NCI-H345 (cell line): ENCODE measurements at regions not wholly inside any gene's neighbourhood (a gene's known extent, or its start where the extent isn't known, plus 50 kb on each side); places are given as distances from the start of the nearest gene placed in this dataset.

Experiments used
- DNase-seq: peaks from one replicate; lab custom pipeline; 2025; lab: John Stamatoyannopoulos, UW

DNA sequence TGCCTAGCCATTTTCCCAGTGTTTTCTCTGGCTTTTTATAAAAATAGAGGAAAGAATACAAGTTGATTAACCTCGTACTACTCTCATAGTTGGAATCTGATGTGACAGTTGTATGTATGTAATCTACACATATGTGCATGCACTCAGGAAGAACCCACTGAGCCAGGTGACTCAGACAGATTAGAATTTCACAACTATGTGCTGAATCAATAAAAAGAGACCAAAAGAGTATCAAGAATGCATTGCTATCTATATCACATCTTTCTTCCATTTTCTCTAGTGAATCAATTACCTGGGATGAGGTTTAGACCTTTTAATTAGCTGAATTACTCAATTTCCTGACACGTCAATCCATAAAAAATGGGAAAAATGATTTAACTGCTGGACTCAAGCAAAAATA, 319.3 kb upstream of the ATP10A start:
- no peak for DNase-seq

DNA sequence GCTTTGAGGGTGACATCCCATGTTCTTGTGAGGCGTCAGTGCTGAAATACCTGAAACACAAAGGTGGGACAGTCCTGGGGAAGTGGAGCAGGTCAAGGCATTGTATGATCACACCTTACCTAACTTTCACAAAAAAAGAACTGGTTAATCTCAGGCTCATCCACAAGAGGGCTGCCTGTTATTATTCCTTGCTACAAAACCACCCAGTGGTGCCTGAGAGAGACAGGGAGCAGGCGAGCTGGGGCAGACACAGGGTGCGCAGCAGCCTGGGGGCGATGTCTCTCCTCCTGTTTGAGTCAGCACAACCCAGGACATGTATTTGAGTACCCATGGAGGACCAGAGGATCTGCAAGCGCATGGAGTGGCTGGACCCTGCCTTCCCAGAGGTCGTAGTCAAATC, 316.8 kb upstream of the ATP10A start:
- no peak for DNase-seq

DNA sequence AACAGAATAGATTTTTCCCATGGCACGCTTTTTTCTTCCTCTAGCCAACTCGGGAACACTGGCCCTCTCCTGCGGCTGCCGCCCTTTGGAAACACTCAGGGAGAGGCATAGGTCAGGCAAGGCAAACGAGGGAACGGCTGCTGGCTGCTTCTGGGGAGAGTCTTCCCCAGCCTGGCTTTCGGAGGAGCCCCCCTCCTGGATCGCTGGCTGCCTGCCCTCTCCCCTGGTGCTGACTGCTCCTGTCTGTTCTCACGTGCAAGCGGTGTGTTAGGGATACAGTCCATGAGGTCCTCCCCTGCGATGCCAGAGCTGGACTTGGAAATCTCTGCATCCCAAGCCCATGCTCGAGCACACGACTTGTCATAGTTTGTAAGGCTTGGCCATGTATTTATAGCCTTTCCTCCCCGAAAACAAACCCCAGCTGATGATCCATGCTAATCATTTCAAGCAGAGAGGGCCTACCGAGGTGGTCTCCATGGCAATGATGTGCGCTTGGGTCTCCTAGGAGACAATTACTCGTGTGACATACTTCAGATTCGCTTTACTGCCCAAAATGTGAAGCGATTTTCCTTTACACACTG, 315.6 kb upstream of the ATP10A start:
- no peak for DNase-seq

DNA sequence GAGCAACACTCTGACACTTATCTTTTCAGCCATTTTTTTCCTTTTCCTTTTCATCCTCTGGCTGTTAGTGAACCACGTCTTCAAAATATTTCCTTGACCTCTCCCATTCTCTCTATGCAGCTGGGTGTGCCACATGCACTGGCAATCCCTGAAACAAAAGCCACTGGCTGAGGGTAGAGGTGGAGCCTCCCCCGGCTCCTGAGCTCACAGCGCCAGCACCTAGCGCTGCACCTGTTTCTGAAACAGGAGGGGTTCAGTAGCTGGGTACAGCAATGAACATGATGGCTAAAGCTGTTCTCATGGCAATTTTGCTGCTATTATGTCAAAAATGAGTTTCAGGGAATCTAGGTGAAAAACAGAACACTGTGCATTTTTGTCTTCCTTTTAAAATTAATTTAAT, 314.7 kb upstream of the ATP10A start:
- no peak for DNase-seq

DNA sequence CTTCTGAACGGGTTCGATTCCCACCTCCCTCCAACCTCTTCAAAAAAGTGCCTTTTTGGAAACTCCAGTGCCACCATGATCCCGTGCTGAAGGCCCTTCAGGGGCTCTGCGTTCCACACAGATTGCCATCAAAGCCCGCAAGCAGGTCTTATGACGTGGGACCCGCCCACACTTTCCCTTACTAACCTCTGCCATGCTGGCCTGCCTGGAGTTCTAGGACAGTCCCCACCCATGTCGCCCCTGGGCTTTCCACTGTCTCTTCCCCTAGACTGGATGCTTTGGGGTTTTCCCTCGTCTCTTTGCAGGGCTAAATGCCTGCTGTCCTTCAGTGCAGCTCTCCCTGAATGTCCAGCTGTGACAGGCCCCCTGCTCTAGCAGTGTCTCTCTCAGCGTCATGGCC, 313.7 kb upstream of the ATP10A start:
- no peak for DNase-seq

DNA sequence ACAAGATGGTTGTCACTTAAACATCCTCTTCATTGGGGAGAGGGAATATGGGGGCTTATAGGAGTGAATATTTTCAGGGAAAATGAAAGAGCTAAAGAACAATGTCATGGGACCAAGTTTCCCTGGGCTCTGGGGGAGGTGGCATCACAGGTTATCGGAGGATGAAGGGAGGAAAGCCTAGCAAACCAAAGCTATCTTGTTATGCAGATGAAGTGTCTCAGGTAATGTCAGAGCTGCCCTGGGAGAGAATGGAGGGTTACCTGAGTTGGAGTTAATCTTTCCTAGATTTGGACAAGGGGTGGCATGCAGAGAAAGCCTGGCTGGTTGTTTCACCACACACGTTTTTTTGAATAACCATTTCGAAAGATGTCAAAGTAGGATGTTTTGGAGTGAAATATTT, 308.1 kb upstream of the ATP10A start:
- DNase-seq, result no peak

DNA sequence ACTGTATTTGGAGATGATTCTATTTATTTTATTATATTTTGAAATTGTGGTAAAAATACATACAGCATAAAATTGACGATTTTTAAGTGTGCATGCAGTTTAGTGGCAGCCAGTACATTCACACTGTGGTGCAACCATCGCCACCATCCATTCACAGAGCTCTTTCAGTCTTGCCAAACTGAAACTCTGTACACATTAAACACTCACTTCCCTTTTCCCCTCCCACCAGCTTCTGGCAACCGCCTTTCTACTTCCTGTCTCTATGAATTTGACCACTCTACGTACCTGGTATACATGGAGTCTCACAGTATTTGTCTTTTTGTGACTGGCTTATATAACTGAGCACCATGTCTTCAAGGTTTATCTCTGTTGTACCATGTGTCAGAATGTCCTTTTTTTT, 303.3 kb upstream of the ATP10A start:
- no peak for DNase-seq

DNA sequence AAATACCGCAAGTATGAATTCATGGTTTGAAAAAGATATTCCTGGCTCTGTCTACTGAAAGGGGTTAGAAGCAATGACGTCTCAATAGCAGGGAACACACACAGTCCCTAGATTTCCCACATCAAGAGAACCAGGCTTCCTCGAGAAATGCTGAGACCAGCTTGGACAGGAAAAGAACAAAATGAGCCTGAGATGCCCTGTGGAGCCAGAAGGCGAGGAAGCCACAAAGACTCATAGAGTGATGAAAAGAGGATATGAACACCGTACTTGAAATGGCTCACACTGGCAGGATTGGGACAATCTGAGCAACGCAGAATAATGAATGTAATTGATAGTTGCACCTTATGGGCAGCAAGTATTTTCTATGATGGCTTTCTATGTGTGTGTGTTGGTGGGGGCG, 302.4 kb upstream of the ATP10A start:
- DNase-seq, result no peak

DNA sequence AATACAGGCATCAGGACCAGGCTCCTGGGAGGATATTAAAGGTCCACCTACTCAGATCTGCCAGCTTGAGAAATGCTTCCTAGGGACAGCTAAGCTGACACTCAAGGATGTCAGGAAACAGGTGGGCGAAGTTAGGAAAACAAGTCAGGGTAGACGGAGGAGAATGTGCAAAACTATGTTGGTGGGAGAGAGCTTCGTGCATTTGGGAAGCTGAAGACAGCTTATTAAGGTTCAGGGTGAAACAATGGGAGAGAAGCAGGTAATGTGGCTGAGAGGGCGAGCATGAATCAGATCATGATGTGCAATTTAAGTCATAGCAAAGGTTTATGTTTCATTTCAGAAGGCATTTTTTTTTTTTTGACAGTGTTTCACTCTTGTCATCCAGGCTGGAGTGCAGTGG, 297.2 kb upstream of the ATP10A start:
- DNase-seq, result no peak

DNA sequence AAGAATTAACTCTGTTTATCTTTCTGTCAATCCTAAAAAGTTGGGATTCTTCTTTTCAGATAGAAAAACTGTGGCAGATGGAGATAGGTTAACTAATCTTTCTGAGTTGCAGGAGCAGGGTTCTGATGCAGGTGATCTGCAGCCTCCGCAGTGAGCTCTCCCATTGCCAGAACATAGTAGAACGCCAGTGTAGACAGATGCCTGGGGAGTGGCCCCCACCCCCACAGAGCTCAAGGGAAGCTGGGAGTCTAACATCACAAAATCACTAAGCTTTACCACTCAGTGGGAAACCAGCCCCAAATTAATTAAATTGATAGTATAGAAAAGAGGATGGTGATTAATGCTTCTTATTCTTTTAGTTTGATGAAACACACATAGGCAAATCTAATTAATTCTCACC, 295.0 kb upstream of the ATP10A start:
- DNase-seq, result no peak

DNA sequence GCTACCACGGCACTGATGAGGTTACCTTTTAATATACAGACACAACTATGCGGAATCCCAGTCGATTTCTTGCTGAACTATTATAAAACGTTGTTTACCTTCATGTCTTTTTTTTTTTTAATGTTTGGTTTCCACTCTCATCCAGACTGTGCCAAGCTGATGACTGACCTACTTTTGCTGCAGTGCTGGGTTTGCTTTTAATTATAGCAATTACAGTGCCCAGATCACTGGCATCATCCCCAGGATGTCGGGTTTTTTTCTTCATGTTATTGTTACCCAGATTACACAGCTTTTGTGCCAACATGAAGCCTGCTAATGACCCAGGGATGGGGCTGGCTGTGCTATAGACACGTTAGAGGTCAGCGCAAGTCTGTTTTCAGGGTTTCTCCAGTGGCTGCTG, 294.0 kb upstream of the ATP10A start:
- no peak for DNase-seq

DNA sequence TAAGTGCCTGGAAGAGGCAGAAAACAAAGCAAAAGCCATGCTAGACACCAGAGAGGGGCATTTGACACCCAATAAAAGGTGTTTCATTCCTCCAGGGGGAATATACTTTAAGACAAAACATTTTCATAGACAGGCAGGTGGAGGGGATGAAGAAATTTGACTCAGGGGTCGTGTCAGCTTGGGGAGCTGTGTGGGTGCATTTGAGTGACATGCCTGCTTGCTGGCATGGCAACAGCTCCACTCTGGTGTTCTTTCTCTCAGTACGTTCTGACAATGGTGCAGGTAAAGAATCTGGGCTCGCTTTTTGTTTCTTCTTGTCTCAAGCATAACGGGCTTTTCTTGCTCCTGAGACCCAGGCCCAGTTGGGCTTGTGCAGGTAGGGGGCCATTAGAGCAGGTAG, 292.9 kb upstream of the ATP10A start:
- DNase-seq, result no peak

DNA sequence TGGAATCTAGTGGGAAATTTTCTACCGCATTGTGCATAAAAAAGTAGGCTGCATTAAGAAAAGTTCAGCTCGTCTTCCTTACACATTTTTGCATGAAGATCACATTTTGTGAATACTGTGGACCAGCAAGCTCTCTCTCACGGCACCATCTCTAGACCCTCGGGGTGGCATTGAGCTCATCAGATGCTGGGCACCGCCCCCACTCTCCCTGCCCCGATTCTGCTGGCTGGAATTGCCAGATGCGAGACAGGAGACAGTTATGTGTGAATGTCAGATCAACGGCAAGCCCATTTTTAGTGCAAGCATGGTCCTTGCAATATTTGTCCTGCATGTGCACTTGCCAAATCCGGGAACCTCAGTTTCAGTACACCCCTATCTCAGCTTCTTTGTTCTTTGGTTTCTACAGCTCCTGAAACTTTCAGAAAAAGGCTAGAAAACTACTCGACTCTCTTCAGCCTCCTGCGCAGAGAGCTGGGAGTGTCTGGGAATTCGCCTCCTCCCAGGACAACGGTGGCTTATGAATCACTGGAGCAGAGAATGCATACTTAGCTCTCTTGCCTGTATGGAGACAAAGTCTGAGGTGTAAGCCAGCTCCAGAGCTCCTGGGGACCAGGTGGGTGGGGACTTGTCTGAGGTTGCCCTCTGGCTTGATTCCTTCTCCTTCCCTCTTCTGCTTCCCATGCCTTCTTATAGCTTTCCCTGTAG, 285.2 kb upstream of the ATP10A start:
- no peak for DNase-seq

DNA sequence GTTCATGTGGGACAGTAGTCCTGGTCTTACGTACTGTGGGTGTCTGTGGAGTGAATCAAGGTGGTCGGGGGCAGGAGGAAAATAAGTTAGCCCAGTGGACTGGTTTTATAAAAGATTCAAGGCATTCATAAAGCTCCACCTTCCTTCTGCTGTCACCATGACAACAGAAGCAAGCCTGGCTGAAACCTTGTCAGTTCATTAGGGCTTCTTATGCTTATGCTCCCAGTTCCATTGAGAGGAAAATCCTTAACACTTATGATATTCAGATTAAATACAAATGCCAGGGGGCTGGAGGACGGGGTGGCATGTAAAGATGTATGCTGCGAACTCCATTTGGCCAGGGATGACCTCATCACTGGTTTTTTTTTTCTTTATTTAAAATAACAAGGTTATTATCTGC, 283.1 kb upstream of the ATP10A start:
- no peak for DNase-seq

DNA sequence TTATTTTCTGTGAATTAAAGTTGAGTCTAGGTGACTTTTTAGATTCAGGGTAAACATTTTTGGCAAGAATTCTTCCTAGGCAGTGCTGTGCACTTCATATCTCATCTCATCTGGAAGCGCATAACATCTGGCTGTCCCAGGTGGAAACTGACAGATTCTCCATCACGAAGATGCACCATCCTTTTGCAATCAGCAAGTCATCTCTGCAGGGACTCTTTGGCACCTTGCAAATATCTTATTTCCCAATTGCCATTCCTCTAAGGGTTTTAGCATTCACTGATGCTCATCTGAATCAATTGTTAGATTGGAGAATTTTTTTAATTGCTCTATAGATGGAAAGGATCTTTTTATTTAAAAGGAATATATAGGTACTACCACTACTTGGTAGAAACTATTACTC, 282.7 kb upstream of the ATP10A start:
- DNase-seq, result no peak

DNA sequence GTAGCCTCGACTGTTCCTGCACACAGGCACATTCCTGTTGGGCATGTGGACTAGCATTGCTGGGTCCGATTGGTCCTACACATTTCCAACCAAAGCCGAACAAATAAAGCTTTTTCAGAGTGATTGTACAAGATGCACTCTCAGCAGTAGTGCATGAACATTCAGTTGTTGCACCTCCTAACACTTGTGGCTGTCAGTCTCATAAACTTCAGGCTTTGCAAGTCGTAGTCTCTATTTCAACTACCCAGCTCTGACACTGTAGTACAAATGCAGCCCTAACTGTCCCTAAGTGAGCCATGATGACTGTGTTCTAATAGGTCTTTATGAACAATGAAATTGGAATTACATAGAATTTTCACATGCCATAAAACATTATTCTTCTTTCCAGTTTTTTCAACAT, 281.7 kb upstream of the ATP10A start:
- no peak for DNase-seq

DNA sequence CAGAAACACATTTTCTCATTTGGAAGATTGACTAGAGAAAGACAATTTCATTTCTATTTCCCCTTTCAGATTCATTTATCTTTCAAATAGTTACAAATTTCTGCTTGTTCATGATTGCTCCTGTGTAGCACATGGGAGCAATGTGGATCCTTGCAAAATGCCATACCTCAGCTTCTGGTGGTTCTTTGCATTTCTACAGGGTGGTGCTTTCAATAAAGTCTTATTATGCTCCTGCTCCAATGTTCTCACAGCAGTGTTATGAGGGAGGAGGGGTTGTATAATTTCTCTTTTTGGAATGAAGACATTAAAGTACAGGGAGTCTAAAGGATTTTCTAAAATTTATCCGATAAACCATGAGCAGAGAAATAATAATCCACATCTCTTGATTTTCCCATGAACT, 280.1 kb upstream of the ATP10A start:
- no peak for DNase-seq

DNA sequence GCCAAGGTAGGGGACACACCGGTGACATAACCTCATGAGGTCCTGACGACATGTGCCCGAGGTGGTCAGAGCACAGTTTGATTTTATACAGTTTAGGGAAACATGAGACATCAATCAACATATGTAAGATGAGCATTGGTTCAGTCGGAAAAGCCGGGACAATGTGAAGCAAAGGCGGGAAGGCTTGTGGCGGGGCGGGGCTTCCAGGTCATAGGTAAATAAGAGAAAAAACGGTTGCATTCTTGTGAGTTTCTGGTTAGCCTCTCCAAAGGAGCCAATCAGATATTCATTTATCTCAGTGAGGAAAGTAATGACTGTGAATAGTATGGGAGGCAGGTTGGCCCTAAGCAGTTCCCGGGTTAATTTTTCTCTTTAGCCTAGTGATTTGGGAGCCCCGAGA, 271.7 kb upstream of the ATP10A start:
- no peak for DNase-seq

DNA sequence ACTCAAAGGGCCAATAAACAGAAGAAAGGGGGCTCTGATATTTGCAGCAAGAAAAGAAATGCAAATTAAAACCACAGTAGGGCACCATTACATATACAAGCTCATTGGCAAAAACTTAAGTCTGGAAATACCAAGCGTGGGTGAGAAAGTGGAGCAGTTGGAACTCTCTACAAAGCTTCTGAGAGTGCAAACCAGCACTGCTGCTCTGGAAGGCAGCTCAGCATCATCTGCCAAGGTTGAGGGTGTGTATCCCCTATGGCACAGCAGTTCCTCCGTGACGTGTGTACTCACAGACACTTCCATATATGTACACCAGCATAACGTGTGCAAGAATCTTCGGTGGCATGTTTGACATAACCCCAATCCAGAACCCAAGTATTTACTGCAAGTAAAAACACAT, 271.0 kb upstream of the ATP10A start:
- no peak for DNase-seq

DNA sequence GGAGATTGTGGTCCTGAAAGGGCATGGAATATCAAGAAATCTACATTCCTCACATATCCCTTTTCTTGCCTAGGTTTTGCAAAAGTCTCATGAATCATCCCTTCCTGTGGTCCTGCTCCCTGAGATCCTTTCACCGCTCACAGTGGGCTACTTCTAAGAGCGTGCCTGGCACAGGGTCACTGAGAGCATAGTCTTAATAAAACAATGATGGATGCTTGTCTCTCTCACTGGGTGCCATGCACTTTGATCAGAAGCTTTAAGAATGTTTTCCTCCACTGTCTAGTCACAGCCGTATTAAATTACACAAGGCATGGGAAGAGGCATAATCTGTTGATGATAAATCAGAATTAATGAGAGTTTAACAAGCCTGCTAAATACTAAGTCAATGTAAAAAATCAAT, 269.7 kb upstream of the ATP10A start:
- no peak for DNase-seq

DNA sequence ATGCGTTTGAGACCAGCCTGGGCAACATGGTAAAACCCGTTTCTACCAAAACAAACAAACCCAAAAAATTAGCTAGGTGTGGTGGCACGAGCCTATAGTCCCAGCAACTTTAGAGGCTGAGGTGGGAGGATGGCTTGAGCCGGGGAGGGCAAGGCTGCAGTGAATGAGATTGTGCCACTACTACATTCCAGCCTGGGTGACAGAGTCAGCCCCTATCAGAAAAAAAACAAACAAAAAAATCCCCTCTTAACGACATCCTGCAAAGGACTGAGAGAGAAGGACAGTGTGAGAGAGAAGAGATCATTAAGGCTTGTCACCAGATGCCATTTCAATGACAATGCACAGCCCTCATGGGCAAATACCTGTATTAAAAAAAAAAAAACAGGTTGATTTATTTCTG, 266.7 kb upstream of the ATP10A start:
- no peak for DNase-seq

DNA sequence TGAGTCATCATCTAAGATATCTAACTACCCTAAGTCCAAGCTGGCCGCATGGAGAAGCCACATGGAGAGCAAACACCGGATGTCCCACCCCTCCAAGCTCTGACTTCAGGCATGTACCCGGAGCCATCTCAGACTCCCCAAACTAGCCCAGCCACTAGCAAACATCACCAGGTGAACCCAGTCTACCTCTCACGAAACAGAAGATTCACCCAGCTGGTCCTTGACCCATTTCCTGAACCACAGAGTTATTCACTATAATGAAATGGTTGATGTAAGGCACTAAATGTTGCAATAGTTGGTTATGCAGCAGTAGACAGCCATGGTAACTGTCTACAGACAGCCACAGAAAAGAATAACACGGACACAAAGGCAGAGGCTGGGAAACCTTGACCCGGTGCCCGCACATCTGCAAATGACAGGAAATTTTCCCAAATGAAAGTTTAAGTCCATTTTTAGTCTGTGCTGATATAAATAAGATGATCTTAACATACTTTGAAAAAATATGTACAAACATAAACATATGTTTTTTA, 265.5 kb upstream of the ATP10A start:
- no peak for DNase-seq

DNA sequence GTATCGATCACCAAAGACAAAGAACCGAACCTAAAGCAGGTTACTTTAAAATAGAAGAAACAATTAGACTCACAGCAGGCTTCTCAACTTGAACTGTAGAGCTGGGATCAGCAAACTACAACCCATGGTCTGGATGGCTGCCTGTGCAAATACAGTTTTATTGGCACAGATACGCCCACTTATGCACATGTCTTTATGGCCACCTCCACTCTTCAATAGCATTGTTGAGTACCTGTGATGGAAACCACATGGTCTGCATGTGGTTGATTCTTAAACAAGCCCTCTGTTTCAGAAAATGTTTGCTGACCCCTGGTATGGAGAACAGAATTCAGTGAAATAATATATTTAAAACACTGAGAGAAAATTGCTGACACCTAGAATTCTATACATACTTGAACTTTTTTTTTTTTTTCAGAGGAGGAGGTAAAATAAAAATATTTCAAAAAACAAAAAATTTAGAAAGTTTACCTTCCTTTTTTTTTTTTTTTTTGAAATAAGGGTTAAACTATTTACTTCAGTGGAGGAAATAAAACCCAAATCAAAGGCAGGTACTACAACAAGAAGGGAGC, 263.8 kb upstream of the ATP10A start:
- no peak for DNase-seq

DNA sequence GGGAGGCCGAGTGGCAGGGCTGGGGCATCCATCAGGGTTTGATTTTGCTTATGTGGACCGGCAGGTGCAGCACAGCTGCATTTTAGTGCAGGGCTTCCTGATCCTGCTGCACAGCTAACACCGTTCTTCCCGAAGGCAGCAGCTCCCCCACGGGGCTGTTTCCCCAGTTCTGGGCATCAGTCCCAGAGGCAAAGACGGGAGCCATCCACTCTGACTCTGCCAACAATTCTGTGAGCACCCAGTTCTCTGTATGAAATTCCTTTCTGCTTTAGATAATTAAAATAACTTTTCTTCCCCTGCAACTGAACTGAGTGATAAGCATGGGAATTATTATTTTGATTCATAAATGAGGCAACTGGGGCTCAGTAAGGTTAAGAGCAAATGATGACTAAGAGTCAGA, 262.9 kb upstream of the ATP10A start:
- no peak for DNase-seq
